Neural progenitor cell (in vitro differentiated cells): ENCODE measurements at regions not wholly inside any gene's neighbourhood (a gene's known extent, or its start where the extent isn't known, plus 50 kb on each side); places are given as distances from the start of the nearest gene placed in this dataset.
A peak's percentile ranks its signal among the peaks of the same experiment; 100 is the strongest.

Experiments
- DNase-seq: peaks from one replicate; pipeline ENCODE4 v3.0.0-alpha.2; 2016; ENCODE audit warnings: low spot score
- H2AFZ ChIP-seq: fragments of 200-600 bp; sonication (generic); replicated peaks from 2 replicates; pipeline ENCODE4 v1.6.1; 2016; ENCODE audit warnings: antibody characterized with exemption
- H3F3A ChIP-seq: fragments of 200-600 bp; sonication (generic); 2 replicates; pipeline ENCODE4 v1.6.1; 2016; ENCODE audit warnings: antibody characterized with exemption, low read depth
- H3K27ac ChIP-seq: fragments of 200-600 bp; sonication (generic); 2 replicates; pipeline ENCODE4 v1.5.1; 2016; ENCODE audit warnings: mild to moderate bottlenecking
- H3K27me3 ChIP-seq: fragments of 200-600 bp; sonication (generic); 2 replicates; pipeline ENCODE4 v1.6.1; 2016; ENCODE audit warnings: mild to moderate bottlenecking, moderate library complexity
- H3K36me3 ChIP-seq: fragments of 200-600 bp; sonication (generic); 2 replicates; pipeline ENCODE4 v1.5.1; 2016
- H3K4me1 ChIP-seq: fragments of 200-600 bp; sonication (generic); 2 replicates; pipeline ENCODE4 v1.6.1; 2016; ENCODE audit warnings: mixed run types
- H3K4me2 ChIP-seq: fragments of 200-600 bp; sonication (generic); 2 replicates; pipeline ENCODE4 v1.6.1; 2016
- H3K4me3 ChIP-seq: fragments of 200-600 bp; sonication (generic); 2 replicates; pipeline ENCODE4 v1.5.1; 2016
- H3K79me2 ChIP-seq: fragments of 200-600 bp; sonication (generic); 2 replicates; pipeline ENCODE4 v1.6.1; 2016; ENCODE audit warnings: low read depth
- H3K9ac ChIP-seq: fragments of 200-600 bp; sonication (generic); 2 replicates; pipeline ENCODE4 v1.6.1; 2016
- H3K9me3 ChIP-seq: fragments of 200-600 bp; sonication (generic); 2 replicates; pipeline ENCODE4 v1.5.1; 2016; ENCODE audit warnings: low read depth
- H4K20me1 ChIP-seq: fragments of 200-600 bp; sonication (generic); 2 replicates; pipeline ENCODE4 v1.6.1; 2016; ENCODE audit warnings: low read depth
- H3K27ac Mint-ChIP-seq: 3 replicates; pipeline ENCODE4 v1.8.0; 2021; ENCODE audit warnings: mixed read lengths
- H3K27me3 Mint-ChIP-seq: 2 replicates; pipeline ENCODE4 v1.8.0; 2022; ENCODE audit warnings: low read depth, mild to moderate bottlenecking, inconsistent platforms, moderate library complexity, mixed read lengths; ENCODE audit not compliant: insufficient read depth
- H3K36me3 Mint-ChIP-seq: 3 replicates; pipeline ENCODE4 v1.8.0; 2021; ENCODE audit warnings: mixed read lengths
- H3K4me1 Mint-ChIP-seq: 3 replicates; pipeline ENCODE4 v1.8.0; 2021; ENCODE audit warnings: mixed read lengths
- H3K4me3 Mint-ChIP-seq: 3 replicates; pipeline ENCODE4 v1.8.0; 2021; ENCODE audit warnings: mild to moderate bottlenecking, moderate library complexity, mixed read lengths
- H3K9me3 Mint-ChIP-seq: 3 replicates; pipeline ENCODE4 v1.8.0; 2020; ENCODE audit warnings: mixed read lengths
- EZH2 ChIP-seq: fragments of 200-600 bp; sonication (generic); IDR thresholded peaks from 2 replicates; pipeline ENCODE4 v1.6.1; 2017; ENCODE audit warnings: antibody characterized with exemption, mild to moderate bottlenecking, moderate library complexity
- EZH2phosphoT487 ChIP-seq: fragments of 200-600 bp; sonication (generic); IDR thresholded peaks from 2 replicates; pipeline ENCODE4 v1.6.1; 2017; ENCODE audit warnings: antibody characterized with exemption
- TF ChIP-seq, protein P1 (sequence below): fragments of 200-600 bp; sonication (generic); IDR thresholded peaks from 2 replicates; pipeline ENCODE4 v1.5.1; 2017; ENCODE audit warnings: antibody characterized with exemption, mild to moderate bottlenecking

DNA sequence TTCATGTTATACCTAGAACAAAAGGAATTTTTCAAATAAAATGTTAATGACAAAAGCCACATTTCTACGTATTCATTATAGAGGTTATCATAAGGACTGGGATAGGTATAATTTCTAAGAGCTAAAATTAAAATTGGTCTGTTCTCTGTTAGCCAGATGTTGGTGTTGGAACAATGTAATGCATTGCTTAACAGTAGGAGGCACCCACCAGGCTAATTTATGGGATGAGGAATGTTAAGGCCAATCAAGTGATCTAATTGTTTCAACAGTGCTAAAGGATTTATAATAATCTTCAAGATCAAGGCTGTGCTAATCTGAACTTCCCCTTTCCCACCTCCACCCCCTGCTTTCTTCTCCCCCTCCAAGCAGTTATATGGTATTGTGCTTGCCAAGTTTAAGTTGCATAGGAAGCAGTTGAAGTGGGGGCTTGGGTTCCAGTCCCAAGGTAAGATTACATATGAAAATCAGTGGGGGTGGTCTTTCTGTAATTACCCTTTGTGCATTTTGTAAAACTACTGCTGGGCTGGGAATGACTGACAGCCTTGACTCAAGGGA lies 89.2 kb upstream of the BACH2 start:
- H3K4me3 ChIP-seq, result no peak overlapping the region
- peaks cover 36% of the 10 kb centered on the region for H3K4me1 ChIP-seq
- Mint-ChIP-seq H3K4me3 (no peak overlapping the region), H3K36me3 (no peaks in the 10 kb centered on the region), H3K27ac (peak overlapping the region; percentile 10), H3K9me3 (no peaks in the 10 kb centered on the region), H3K27me3 (peaks cover 2% of the 10 kb centered on the region), H3K4me1 (peaks cover 44% of the 10 kb centered on the region)
- H2AFZ ChIP-seq, result no peak overlapping the region
- H3K9ac ChIP-seq, result no peak overlapping the region
- H3K36me3 ChIP-seq, result no peaks in the 10 kb centered on the region
- no peak overlapping the region for H3K27ac ChIP-seq
- no peaks in the 10 kb centered on the region for H4K20me1 ChIP-seq
- H3F3A ChIP-seq, result peaks cover 10% of the 10 kb centered on the region
- DNase-seq, result no peak
- TF ChIP-seq EZH2 (no peak), EZH2phosphoT487 (no peak)
- TF ChIP-seq, protein P1, sequence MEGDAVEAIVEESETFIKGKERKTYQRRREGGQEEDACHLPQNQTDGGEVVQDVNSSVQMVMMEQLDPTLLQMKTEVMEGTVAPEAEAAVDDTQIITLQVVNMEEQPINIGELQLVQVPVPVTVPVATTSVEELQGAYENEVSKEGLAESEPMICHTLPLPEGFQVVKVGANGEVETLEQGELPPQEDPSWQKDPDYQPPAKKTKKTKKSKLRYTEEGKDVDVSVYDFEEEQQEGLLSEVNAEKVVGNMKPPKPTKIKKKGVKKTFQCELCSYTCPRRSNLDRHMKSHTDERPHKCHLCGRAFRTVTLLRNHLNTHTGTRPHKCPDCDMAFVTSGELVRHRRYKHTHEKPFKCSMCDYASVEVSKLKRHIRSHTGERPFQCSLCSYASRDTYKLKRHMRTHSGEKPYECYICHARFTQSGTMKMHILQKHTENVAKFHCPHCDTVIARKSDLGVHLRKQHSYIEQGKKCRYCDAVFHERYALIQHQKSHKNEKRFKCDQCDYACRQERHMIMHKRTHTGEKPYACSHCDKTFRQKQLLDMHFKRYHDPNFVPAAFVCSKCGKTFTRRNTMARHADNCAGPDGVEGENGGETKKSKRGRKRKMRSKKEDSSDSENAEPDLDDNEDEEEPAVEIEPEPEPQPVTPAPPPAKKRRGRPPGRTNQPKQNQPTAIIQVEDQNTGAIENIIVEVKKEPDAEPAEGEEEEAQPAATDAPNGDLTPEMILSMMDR, result no peak
- no peaks in the 10 kb centered on the region for H3K79me2 ChIP-seq
- H3K9me3 ChIP-seq, result no peaks in the 10 kb centered on the region
- no peaks in the 10 kb centered on the region for H3K27me3 ChIP-seq
- H3K4me2 ChIP-seq, result no peak overlapping the region

DNA sequence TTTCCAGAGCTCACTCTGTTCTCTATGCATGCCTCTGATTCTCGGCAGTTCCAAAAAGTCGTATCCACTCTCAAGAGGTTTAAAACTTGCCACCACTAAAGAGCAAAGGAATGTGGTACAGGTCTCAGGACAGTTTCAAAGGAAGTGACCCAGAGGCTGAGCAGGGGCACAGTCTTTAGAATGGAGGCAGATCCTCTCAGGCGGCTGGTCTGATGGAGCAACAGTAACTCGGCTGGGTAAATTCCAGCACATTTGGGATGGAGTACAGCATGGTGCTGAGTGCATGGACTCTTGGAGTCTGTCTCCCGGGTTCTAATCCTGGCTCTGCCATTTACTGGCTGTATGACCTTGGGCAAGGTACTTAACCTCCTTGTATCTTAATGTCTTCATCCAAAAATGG lies 88.1 kb upstream of the BACH2 start:
- no peak overlapping the region for H3K9ac ChIP-seq
- no peak overlapping the region for H3K27ac ChIP-seq
- no peak overlapping the region for H3K27ac Mint-ChIP-seq
- peaks cover 2% of the 10 kb centered on the region for H3K27me3 Mint-ChIP-seq
- no peak for TF ChIP-seq EZH2
- TF ChIP-seq, protein P1, result no peak
- TF ChIP-seq EZH2phosphoT487, result no peak
- peaks cover 43% of the 10 kb centered on the region for H3K4me1 Mint-ChIP-seq
- no peaks in the 10 kb centered on the region for H3K36me3 ChIP-seq
- no peak overlapping the region for H3K4me3 ChIP-seq
- no peak overlapping the region for H2AFZ ChIP-seq
- no peaks in the 10 kb centered on the region for H3K79me2 ChIP-seq
- H3K9me3 Mint-ChIP-seq, result no peaks in the 10 kb centered on the region
- H3K4me2 ChIP-seq, result no peak overlapping the region
- no peaks in the 10 kb centered on the region for H3K9me3 ChIP-seq
- no peaks in the 10 kb centered on the region for H4K20me1 ChIP-seq
- no peaks in the 10 kb centered on the region for H3K36me3 Mint-ChIP-seq
- H3F3A ChIP-seq, result peaks cover 4% of the 10 kb centered on the region
- H3K27me3 ChIP-seq, result no peaks in the 10 kb centered on the region
- peaks cover 31% of the 10 kb centered on the region for H3K4me1 ChIP-seq
- H3K4me3 Mint-ChIP-seq, result no peak overlapping the region
- peak; percentile 69 for DNase-seq

DNA sequence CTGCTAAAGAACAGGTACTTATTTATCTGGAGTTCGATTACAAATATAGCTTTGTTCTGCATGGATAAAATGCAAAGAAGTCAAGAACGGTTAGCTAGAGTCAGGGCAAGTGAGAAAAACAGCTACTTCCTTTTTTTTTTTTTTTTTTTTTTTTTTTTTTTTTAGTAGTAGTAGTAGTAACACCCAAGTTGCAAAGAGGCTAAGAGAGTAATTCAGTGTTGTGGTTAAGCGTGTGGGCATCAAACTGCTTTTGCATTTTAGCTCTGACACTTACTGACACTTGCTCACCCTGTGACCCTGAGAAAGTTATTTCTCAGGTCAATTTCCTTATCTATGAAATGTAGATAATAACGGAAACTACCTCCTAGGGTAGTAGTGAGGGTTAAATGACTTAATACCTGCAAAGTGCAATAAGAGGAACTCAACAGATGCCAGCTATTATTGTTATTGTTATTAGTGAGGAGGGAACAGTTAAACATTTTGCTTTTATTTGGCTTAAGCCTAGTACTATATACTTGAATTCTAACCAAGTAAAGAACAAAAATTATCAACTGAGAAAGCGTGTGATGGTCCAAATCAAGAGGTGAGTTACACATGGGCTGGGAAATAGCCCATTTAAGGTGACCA lies 86.7 kb upstream of the BACH2 start:
- H4K20me1 ChIP-seq, result no peaks in the 10 kb centered on the region
- TF ChIP-seq, protein P1, result no peak
- TF ChIP-seq EZH2phosphoT487, result no peak
- no peak for TF ChIP-seq EZH2
- peaks cover 3% of the 10 kb centered on the region for H3F3A ChIP-seq
- Mint-ChIP-seq H3K27ac (no peak overlapping the region), H3K4me1 (peaks cover 35% of the 10 kb centered on the region), H3K27me3 (peaks cover 2% of the 10 kb centered on the region), H3K4me3 (no peak overlapping the region), H3K36me3 (peaks cover 2% of the 10 kb centered on the region), H3K9me3 (no peaks in the 10 kb centered on the region)
- H3K4me1 ChIP-seq, result peaks cover 25% of the 10 kb centered on the region
- H3K79me2 ChIP-seq, result no peaks in the 10 kb centered on the region
- no peak overlapping the region for H2AFZ ChIP-seq
- DNase-seq, result no peak
- H3K27me3 ChIP-seq, result no peaks in the 10 kb centered on the region
- H3K27ac ChIP-seq, result no peak overlapping the region
- no peak overlapping the region for H3K9ac ChIP-seq
- H3K4me3 ChIP-seq, result no peak overlapping the region
- H3K9me3 ChIP-seq, result no peaks in the 10 kb centered on the region
- H3K36me3 ChIP-seq, result no peaks in the 10 kb centered on the region
- no peak overlapping the region for H3K4me2 ChIP-seq
